Uterus (tissue), 3 donors: ENCODE measurements at regions not wholly inside any gene's neighbourhood (a gene's known extent, or its start where the extent isn't known, plus 50 kb on each side); places are given as distances from the start of the nearest gene placed in this dataset.
"Not testable (repeated sequence)": the region's sequence is repeated elsewhere in the genome, so short reads cannot be mapped to it uniquely, and the experiment has no call there.

Source experiments
- DNase-seq, 2 donors: peaks; one replicate each; pipeline ENCODE4 v3.0.0-alpha.2; 2019 to 2020
- H3K27ac ChIP-seq, 2 donors: fragments of 200-600 bp; sonication (generic); 1 replicate in 1 of 2; 2 replicates in 1 of 2; pipeline ENCODE4 v1.5.1; 2016 to 2018
- H3K27me3 ChIP-seq, 2 donors: fragments of 200-600 bp; sonication (generic); one replicate each; pipeline ENCODE4 v1.5.1; 2018 to 2019; ENCODE audit warnings: control low read depth in 1 of 2
- H3K36me3 ChIP-seq, 2 donors: fragments of 200-600 bp; sonication (generic); one replicate each; pipeline ENCODE4 v1.5.1; 2019; ENCODE audit warnings: control low read depth in 1 of 2
- H3K4me1 ChIP-seq, 2 donors: fragments of 200-600 bp; sonication (generic); one replicate each; pipeline ENCODE4 v1.5.1; 2018 to 2019; ENCODE audit warnings: control low read depth in 1 of 2
- H3K4me3 ChIP-seq, 2 donors: fragments of 200-600 bp; sonication (generic); 1 replicate in 1 of 2; 2 replicates in 1 of 2; pipeline ENCODE4 v1.5.1; 2018 to 2019; ENCODE audit warnings: mild to moderate bottlenecking in 1 of 2
- H3K9me3 ChIP-seq, 2 donors: fragments of 200-600 bp; sonication (generic); one replicate each; pipeline ENCODE4 v1.5.1; 2019; ENCODE audit warnings: control low read depth in 1 of 2
- CTCF ChIP-seq, 4 experiments: fragments of 200-600 bp in 2 of 4; fragments of 450-650 bp in 2 of 4; sonication (generic) in 2 of 4; IDR thresholded peaks; one replicate each; pipeline ENCODE4 v1.5.1; 2016 to 2019; ENCODE audit warnings: antibody characterized with exemption in 4 of 4, mild to moderate bottlenecking in 2 of 4, moderate library complexity in 1 of 4
- POLR2A ChIP-seq, 2 donors: fragments of 450-650 bp; IDR thresholded peaks; one replicate each; pipeline ENCODE4 v1.6.1; 2016; ENCODE audit warnings: antibody characterized with exemption in 2 of 2, mild to moderate bottlenecking in 1 of 2, moderate library complexity in 1 of 2
- intact Hi-C: fragments of 100-400 bp; cut with DNase I; formaldehyde crosslinking; loops from one replicate; pipeline ENCODE4 v1.15.1; 2023; ENCODE audit warnings: low total_unique reads
- donor health status: DM: yes; HTN: yes; CAD: no.

DNA sequence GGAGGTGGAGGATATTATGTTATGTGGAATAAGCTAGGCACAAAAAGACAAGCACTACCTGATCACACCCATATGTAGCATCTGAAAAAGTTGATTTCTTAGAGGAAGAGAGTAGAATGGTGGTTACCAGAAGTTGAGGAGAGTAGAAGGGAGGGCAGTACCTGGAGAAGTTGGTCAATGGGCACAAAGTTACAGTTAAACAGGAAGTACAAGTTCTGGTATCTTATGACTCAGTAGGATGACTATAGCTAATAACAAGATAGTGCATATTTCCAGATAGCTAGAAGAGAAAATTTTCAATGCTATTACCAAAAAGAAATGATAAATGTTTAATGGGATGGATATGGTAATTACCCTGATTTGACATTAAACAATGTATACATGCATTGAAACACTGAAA is 686.7 kb downstream of the ISL1 start:
- Histone ChIP-seq H3K4me1 (no peaks in the 10 kb centered on the region), H3K4me3 (no peak overlapping the region), H3K27me3 (no peaks in the 10 kb centered on the region), H3K27ac (no peak overlapping the region), H3K36me3 (no peaks in the 10 kb centered on the region), H3K9me3 (no peaks in the 10 kb centered on the region)
- DNase-seq: no peak
- no peak for TF ChIP-seq CTCF (IDR thresholded peaks at IDR 0.05)
- TF ChIP-seq POLR2A (IDR thresholded peaks at IDR 0.05): no peak
- intact Hi-C loops: no loop called here

DNA sequence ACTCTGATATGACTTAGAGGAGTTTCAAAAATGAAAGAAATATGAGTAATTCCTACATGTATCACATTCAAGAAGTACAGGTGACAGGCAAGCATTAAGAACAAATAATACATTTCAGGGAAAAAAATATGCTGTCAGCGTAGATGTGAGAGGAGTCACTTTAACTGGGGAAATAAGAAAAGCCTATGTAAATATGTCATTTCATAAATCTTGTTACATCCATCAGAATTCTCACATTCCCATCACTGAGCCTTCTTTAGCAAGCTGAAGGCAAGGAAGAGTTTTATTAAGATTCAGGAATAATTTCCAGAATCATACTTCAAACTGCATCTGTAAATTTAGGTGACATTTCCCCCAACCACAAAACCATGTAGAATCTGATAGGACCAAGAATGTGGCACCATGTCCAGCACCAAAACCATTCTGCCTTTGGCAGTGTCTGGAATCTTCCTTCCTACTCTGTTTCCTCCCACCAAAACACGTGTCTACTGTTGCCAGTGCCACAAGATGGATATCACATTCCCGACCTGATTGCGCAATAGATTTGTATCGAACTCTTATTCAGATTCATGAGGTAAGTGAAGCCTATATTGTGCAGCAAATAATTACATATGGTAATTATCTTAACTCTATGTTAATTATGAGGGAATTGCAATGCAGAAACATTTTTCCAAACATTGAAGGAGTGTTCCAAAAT is 690.9 kb downstream of the ISL1 start:
- no peaks in the 10 kb centered on the region for H3K27me3 ChIP-seq
- no peaks in the 10 kb centered on the region for H3K36me3 ChIP-seq
- no peaks in the 10 kb centered on the region for H3K9me3 ChIP-seq
- no peaks in the 10 kb centered on the region for H3K4me1 ChIP-seq
- H3K27ac ChIP-seq: no peak overlapping the region
- H3K4me3 ChIP-seq: no peak overlapping the region
- TF ChIP-seq POLR2A (IDR thresholded peaks at IDR 0.05) (no peak), CTCF (IDR thresholded peaks at IDR 0.05) (no peak)
- intact Hi-C loops: no loop called here
- no peak for DNase-seq

- no peak for TF ChIP-seq CTCF (IDR thresholded peaks at IDR 0.05)
- TF ChIP-seq POLR2A (IDR thresholded peaks at IDR 0.05): no peak
- Histone ChIP-seq H3K36me3 (no peaks in the 10 kb centered on the region), H3K4me1 (no peaks in the 10 kb centered on the region), H3K4me3 (no peak overlapping the region), H3K27ac (no peak overlapping the region), H3K9me3 (no peaks in the 10 kb centered on the region), H3K27me3 (no peaks in the 10 kb centered on the region)
- intact Hi-C loops: no loop called here
- DNase-seq: no peak
Observed at GRCh38 chr5:52077941-52078815, 694.9 kb downstream of the ISL1 start.

DNA sequence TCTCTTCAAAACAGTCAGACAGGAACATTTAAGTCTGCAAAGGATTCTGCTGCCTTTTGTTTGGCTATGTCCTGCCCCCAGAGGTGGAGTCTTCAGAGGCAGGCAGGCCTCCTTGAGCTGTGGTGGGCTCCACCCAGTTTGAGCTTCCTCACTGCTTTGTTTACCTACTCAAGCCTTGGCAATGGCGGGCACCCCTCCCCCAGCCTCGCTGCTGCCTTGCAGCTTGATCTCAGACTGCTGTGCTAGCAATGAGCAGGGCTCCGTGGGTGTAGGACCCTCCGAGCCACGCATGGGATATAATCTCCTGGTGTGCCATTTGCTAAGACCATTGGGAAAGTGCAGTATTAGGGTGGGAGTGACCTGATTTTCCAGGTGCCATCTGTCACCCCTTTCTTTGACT is 685.4 kb upstream of the ITGA1 start:
- H3K36me3 ChIP-seq, H3K27me3 ChIP-seq, H3K27ac ChIP-seq, DNase-seq, H3K4me1 ChIP-seq, H3K9me3 ChIP-seq, intact Hi-C loops, H3K4me3 ChIP-seq: not testable (repeated sequence)

DNA sequence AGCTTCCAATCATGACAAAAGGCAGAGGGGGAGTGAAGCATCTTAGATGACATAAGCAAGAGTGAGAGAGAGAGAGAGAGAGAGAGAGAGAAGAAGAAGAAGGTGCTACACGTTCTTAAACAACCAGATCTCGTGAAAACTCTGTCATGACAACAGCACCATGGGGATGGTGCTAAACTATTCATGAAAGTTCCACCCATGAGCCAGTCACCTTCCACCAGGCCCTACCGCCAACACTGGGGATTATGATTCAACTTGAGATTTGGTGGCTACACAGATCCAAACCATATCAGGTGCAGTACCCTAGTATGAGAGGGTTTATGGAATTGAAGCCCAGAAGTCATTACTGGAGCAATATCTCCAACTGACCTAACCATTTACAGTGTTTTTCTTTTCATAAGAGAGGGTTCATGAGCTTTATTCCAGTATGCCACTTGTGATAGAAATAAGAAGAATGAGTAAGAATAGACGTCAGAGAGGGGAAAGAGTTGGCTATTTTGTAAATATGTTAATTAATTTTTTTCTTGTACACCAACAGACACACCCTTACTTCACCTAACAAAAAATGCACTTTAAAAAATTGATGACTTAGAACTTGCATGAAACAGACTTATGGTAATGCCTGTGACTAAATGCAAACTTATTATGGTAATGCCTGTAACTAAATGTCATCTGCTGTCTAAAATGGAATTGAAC is 680.4 kb upstream of the ITGA1 start:
- Histone ChIP-seq H3K4me3 (no peak overlapping the region), H3K4me1 (no peaks in the 10 kb centered on the region), H3K9me3 (no peaks in the 10 kb centered on the region), H3K36me3 (no peaks in the 10 kb centered on the region), H3K27ac (no peak overlapping the region), H3K27me3 (no peaks in the 10 kb centered on the region)
- no peak for TF ChIP-seq CTCF (IDR thresholded peaks at IDR 0.05)
- no peak for TF ChIP-seq POLR2A (IDR thresholded peaks at IDR 0.05)
- no peak for DNase-seq
- intact Hi-C loops: no loop called here
